ENCODE measurements at regions not wholly inside any gene's neighbourhood (a gene's known extent, or its start where the extent isn't known, plus 50 kb on each side); places are given as distances from the start of the nearest gene placed in this dataset.

DNA sequence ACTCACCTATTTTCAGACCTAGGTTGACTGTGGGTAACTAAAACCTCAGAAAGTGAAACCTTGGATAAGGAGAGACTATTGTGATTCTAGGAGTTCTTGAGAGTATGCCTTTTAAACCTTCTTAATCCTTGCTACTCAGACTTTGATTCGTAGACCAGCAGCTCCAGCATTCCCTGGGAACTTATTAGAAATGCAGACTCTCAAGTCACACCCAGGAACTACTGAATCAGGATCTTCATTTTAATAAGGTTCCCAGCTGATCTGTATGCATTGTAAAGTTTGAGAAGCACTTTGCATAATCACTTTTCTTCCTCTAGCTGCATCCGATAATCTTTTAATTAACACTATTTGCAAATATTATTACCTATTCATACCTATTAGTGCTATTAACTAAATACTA is 480.3 kb upstream of the KCNMB2 start:
- no peak for TF ChIP-seq POLR2A (IDR thresholded peaks at IDR 0.05)
- no peak for TF ChIP-seq CTCF (IDR thresholded peaks at IDR 0.05 in 4 of 5, conservative IDR thresholded peaks at IDR 0.05 in 1 of 5)
- ATAC-seq (no peak), DNase-seq (no peak)
- Histone ChIP-seq H3K4me1 (no peaks in the 10 kb centered on the region), H3K27ac (no peak overlapping the region), H3K9me3 (no peaks in the 10 kb centered on the region), H3K36me3 (no peaks in the 10 kb centered on the region), H3K27me3 (no peaks in the 10 kb centered on the region), H3K4me3 (no peak overlapping the region)
- in situ Hi-C loops (cut with MboI; ENCODE audit: low sequenced_read_pairs in 4 of 4): no loop called here
- intact Hi-C loops (cut with DNase I; ENCODE audit: low total_unique reads): no loop called here

GRCh38 chr3:178056868-178057267 is 479.4 kb upstream of the KCNMB2 start:
- no peak for TF ChIP-seq CTCF (IDR thresholded peaks at IDR 0.05 in 4 of 5, conservative IDR thresholded peaks at IDR 0.05 in 1 of 5)
- TF ChIP-seq POLR2A (IDR thresholded peaks at IDR 0.05): no peak
- ATAC-seq: no peak
- intact Hi-C loops (cut with DNase I; ENCODE audit: low total_unique reads): no loop called here
- no peaks in the 10 kb centered on the region for H3K36me3 ChIP-seq
- H3K4me1 ChIP-seq: no peaks in the 10 kb centered on the region
- no peak overlapping the region for H3K27ac ChIP-seq
- no peak overlapping the region for H3K4me3 ChIP-seq
- H3K9me3 ChIP-seq: no peaks in the 10 kb centered on the region
- DNase-seq: no peak
- in situ Hi-C loops (cut with MboI; ENCODE audit: low sequenced_read_pairs in 4 of 4): no loop called here
- H3K27me3 ChIP-seq: no peaks in the 10 kb centered on the region

- no peaks in the 10 kb centered on the region for H3K27me3 ChIP-seq
- H3K4me3 ChIP-seq: no peak overlapping the region
- TF ChIP-seq POLR2A (IDR thresholded peaks at IDR 0.05) (no peak), CTCF (IDR thresholded peaks at IDR 0.05 in 4 of 5, conservative IDR thresholded peaks at IDR 0.05 in 1 of 5) (no peak)
- intact Hi-C loops (cut with DNase I; ENCODE audit: low total_unique reads) (no loop called here), in situ Hi-C loops (cut with MboI; ENCODE audit: low sequenced_read_pairs in 4 of 4) (no loop called here)
- ATAC-seq (no peak), DNase-seq (no peak)
- H3K36me3 ChIP-seq: no peaks in the 10 kb centered on the region
- no peak overlapping the region for H3K27ac ChIP-seq
- H3K9me3 ChIP-seq: no peaks in the 10 kb centered on the region
- no peaks in the 10 kb centered on the region for H3K4me1 ChIP-seq
These were observed 477.6 kb upstream of the KCNMB2 start for GRCh38 chr3:178058629-178059028.

DNA sequence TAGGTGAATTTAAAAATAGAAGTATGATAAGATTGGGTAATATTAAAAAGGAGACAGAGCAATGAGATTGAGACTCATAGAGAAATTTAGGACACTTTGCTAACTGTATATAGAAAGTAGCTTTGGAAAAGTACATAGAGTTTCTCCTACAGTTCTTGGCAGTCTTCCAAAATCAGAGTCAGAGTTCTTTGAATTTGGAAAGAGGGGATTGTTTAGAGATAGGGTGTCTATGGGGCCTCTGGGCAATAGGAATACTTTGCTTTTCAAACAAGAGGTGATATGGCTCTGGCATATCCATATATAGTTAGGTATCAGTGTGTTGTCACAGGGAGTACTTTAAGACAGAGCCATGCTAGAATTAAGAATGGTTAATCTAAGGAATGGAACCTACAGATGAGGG is 477.1 kb upstream of the KCNMB2 start:
- no peaks in the 10 kb centered on the region for H3K27me3 ChIP-seq
- DNase-seq: no peak
- in situ Hi-C loops (cut with MboI; ENCODE audit: low sequenced_read_pairs in 4 of 4): no loop called here
- no peaks in the 10 kb centered on the region for H3K4me1 ChIP-seq
- H3K27ac ChIP-seq: no peak overlapping the region
- intact Hi-C loops (cut with DNase I; ENCODE audit: low total_unique reads): no loop called here
- H3K9me3 ChIP-seq: no peaks in the 10 kb centered on the region
- ATAC-seq: no peak
- H3K4me3 ChIP-seq: no peak overlapping the region
- H3K36me3 ChIP-seq: no peaks in the 10 kb centered on the region
- TF ChIP-seq POLR2A (IDR thresholded peaks at IDR 0.05) (no peak), CTCF (IDR thresholded peaks at IDR 0.05 in 4 of 5, conservative IDR thresholded peaks at IDR 0.05 in 1 of 5) (no peak)

GRCh38 chr3:178059836-178060235 is 476.4 kb upstream of the KCNMB2 start:
- DNase-seq (no peak), ATAC-seq (no peak)
- in situ Hi-C loops (cut with MboI; ENCODE audit: low sequenced_read_pairs in 4 of 4): no loop called here
- intact Hi-C loops (cut with DNase I; ENCODE audit: low total_unique reads): no loop called here
- no peaks in the 10 kb centered on the region for H3K27me3 ChIP-seq
- no peaks in the 10 kb centered on the region for H3K4me1 ChIP-seq
- no peaks in the 10 kb centered on the region for H3K36me3 ChIP-seq
- H3K27ac ChIP-seq: no peak overlapping the region
- TF ChIP-seq POLR2A (IDR thresholded peaks at IDR 0.05) (no peak), CTCF (IDR thresholded peaks at IDR 0.05 in 4 of 5, conservative IDR thresholded peaks at IDR 0.05 in 1 of 5) (no peak)
- H3K9me3 ChIP-seq: no peaks in the 10 kb centered on the region
- no peak overlapping the region for H3K4me3 ChIP-seq
